ENCODE measurements at regions not wholly inside any gene's neighbourhood (a gene's known extent, or its start where the extent isn't known, plus 50 kb on each side); places are given as distances from the start of the nearest gene placed in this dataset.

DNA sequence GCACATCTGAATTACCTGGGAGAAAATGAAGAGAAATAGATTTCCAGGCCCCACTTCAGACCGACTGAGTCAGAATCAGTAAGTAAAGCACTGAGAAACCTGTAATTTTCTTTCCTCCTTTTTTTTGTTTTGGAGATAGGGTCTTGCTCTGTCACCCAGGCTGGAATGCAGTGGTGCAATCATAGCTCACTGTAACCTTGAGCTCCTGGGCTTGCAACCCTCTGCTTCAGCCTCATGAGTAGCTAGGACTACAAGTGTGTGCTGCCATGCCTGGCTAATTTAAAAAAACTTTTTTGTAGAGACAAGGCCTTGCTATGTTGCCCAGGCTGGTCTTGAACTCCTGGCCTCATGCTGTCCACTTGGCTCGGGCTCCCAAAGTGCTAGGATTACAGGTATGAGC lies 260.2 kb downstream of the STK31 start:
- TF ChIP-seq, protein P1, sequence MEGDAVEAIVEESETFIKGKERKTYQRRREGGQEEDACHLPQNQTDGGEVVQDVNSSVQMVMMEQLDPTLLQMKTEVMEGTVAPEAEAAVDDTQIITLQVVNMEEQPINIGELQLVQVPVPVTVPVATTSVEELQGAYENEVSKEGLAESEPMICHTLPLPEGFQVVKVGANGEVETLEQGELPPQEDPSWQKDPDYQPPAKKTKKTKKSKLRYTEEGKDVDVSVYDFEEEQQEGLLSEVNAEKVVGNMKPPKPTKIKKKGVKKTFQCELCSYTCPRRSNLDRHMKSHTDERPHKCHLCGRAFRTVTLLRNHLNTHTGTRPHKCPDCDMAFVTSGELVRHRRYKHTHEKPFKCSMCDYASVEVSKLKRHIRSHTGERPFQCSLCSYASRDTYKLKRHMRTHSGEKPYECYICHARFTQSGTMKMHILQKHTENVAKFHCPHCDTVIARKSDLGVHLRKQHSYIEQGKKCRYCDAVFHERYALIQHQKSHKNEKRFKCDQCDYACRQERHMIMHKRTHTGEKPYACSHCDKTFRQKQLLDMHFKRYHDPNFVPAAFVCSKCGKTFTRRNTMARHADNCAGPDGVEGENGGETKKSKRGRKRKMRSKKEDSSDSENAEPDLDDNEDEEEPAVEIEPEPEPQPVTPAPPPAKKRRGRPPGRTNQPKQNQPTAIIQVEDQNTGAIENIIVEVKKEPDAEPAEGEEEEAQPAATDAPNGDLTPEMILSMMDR (IDR thresholded peaks at IDR 0.05; ENCODE audit: borderline replicate concordance, insufficient read depth, low read depth, low read length): no peak
- H3K4me3 ChIP-seq (ENCODE audit: low read depth, low read length): no peak overlapping the region

DNA sequence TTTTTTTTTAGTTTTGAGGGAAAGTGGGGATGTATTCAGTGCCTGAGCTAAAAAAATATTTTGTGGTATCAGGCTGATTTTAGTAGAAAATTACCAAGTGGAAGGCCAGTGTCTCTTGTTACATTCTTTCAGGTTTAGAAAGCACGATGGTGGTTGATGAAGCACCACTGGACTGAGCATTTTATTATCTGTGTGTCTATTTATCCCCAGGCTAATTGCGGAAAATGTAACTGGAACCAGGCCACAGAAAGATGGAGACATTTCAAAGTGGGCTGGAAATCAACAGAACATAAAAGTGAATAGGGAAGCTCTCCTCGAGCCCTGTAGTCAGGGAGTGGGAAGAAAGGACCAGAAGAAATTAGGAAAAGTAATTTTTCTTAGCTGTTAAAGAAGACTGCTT lies 261.0 kb downstream of the STK31 start:
- TF ChIP-seq, protein P1 (IDR thresholded peaks at IDR 0.05; ENCODE audit: borderline replicate concordance, insufficient read depth, low read depth, low read length): no peak
- H3K4me3 ChIP-seq (ENCODE audit: low read depth, low read length): no peak overlapping the region

DNA sequence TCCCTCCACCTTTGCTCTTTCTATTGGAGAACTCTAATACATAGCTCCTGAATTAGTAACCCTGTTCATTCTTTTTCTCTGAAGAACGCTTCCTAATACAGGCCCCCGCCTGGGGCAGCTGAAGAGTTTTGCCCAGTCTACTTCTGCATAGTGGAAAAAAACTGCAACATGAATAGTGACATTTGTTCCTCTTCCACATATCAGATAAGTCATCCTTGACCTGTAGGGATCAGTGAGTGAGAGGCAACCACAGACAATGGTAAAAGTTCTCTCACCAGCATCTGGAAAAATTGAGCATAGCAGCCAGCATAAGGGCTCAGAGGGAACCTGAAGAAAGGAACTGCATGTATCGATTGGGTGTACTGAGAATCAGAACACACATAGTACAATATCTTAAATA lies 262.0 kb downstream of the STK31 start:
- no peak overlapping the region for H3K4me3 ChIP-seq (ENCODE audit: low read depth, low read length)
- TF ChIP-seq, protein P1 (IDR thresholded peaks at IDR 0.05; ENCODE audit: borderline replicate concordance, insufficient read depth, low read depth, low read length): no peak

DNA sequence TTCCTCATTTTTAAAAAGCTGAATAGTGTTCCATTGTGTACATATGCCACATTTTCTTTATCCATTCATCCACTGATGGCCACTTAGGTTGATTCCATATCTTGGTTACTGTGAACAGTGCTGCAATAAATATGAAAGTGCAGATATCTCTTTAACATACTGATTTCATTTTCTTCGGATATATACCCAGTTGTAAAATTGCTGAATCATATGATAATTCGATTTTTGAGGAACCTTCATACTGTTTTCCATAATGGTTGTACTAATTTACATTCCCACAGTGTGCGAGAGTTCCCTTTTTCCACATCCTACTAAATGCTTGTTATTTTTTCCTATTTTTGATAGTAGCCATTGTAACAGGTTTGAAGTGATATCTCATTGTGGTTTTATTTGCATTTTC lies 263.2 kb downstream of the STK31 start:
- H3K4me3 ChIP-seq (ENCODE audit: low read depth, low read length): no peak overlapping the region
- TF ChIP-seq, protein P1 (IDR thresholded peaks at IDR 0.05; ENCODE audit: borderline replicate concordance, insufficient read depth, low read depth, low read length): no peak

DNA sequence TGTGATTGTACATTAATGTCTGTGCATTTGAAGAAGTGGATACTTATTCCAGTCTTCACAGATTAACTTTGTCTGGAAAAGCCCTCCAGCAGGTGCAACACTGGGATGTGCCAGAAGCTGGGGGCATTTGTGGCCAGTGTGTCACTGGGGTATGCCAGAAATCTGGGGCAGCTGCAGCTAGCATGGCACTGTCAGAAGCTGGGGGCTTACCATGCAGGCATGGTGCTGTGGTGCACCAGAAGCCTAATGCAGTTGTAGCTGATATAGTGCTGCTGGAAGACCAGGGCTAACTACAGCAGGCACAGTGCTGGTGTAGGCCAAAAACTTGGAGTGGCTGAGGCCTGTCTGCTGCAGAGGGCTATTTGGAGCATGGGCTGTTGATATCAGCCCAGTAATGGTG lies 270.1 kb downstream of the STK31 start:
- TF ChIP-seq, protein P1 (IDR thresholded peaks at IDR 0.05; ENCODE audit: borderline replicate concordance, insufficient read depth, low read depth, low read length): no peak

DNA sequence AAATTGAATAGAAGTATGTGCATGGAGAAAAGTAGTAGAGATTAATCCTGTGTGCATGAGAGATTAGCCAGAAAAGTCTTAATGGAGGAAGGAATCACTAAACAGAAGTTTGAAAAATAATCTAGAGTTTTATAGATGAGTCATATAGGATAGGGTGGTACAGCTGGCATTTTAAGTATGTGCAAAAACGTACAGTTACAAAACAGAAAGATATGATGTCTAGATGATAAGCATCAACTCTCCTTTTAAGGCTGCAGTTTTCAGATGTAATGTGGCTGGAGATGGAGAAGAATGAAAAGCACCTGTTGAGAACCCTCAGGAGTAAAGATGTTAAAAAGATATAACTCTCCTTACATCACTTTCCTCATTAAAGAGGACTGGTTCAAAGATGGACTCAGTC lies 271.3 kb downstream of the STK31 start:
- TF ChIP-seq, protein P1 (IDR thresholded peaks at IDR 0.05; ENCODE audit: borderline replicate concordance, insufficient read depth, low read depth, low read length): no peak
- no peak overlapping the region for H3K4me3 ChIP-seq (ENCODE audit: low read depth, low read length)

More for the DNA sequence above, 270.1 kb downstream of the STK31 start:
- no peak overlapping the region for H3K4me3 ChIP-seq (ENCODE audit: low read depth, low read length)

DNA sequence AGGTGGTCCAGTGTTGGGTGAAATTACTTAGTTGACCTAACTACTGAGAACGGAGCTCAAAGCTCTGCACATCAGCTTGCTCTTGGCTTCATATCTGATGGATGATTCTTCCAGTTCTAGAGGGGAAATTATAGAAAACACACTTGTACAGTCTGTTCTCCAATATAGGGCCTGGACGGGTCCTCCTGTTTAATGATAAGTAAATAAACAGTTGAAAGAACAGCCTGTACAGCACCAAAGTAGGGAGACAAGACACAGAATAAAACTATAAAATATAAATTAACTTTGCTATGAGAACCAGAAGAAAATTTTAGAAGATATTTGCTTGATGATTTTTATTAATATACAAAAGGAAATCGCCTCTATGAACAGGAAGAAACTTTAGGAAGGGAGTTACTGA lies 271.7 kb downstream of the STK31 start:
- no peak overlapping the region for H3K4me3 ChIP-seq (ENCODE audit: low read depth, low read length)
- TF ChIP-seq, protein P1 (IDR thresholded peaks at IDR 0.05; ENCODE audit: borderline replicate concordance, insufficient read depth, low read depth, low read length): no peak
